ENCODE measurements at regions not wholly inside any gene's neighbourhood (a gene's known extent, or its start where the extent isn't known, plus 50 kb on each side); places are given as distances from the start of the nearest gene placed in this dataset.

DNA sequence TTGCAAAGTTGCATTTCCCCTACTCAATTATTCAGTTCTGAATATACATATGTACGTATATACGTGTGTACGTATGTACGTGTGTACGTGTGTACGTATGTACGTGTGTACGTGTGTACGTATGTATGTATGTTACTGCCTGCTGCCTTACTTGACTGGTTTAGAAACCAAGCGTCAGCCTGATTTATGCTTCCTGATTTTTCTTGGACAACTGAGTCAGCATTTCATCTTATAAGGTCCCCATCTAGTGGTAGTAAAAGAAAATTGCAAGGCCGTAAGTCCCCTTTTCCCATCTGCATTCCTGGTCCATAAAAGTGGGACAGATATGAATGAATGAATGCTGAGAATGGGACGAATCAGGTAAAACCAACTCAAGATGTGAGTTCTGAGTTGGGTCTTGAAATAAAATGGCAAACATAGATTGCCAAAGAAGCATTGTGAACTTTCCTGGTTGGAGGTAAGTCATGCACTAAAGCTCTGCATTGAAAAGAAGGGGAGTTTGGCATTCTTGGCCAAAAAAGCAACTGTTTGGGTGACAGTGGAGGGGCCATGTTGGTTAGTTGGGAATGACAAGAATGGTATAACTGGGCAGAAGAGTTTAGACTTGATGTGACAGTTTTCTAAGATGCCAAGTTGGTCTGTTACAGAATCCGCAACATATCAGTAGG is 76.4 kb upstream of the DNAH14 start:
- no peaks in the 10 kb centered on the region for H3K27me3 ChIP-seq (ENCODE audit: insufficient read depth, low read depth)
- no peak overlapping the region for H3K4me2 ChIP-seq
- peak in 1 of 2 experiments; percentile 12 for DNase-seq
- H2AFZ ChIP-seq: no peak overlapping the region
- ChIA-PET POLR2A (ENCODE audit: unreplicated experiment) (no interaction called here), CTCF (interaction anchor here (0.6 to 2.3 kb wide), 4 partner anchors 274 to 479 kb away, joined by 3 to 7 read pairs (median 4); no protein-coding TSS in a partner anchor)
- no peak overlapping the region for H3K27ac ChIP-seq
- H3K36me3 ChIP-seq (ENCODE audit: low read depth): no peaks in the 10 kb centered on the region
- no peak overlapping the region for H3K4me3 ChIP-seq
- H3K9me3 ChIP-seq (ENCODE audit: insufficient read depth, low read depth): no peaks in the 10 kb centered on the region
- no peaks in the 10 kb centered on the region for H3K4me1 ChIP-seq (replicated peaks; ENCODE audit: insufficient read depth)
- no peaks in the 10 kb centered on the region; the same call in 1 of the 2 replicates for H3K9me2 ChIP-seq (ENCODE audit: insufficient read depth)
- TF ChIP-seq, protein P1, sequence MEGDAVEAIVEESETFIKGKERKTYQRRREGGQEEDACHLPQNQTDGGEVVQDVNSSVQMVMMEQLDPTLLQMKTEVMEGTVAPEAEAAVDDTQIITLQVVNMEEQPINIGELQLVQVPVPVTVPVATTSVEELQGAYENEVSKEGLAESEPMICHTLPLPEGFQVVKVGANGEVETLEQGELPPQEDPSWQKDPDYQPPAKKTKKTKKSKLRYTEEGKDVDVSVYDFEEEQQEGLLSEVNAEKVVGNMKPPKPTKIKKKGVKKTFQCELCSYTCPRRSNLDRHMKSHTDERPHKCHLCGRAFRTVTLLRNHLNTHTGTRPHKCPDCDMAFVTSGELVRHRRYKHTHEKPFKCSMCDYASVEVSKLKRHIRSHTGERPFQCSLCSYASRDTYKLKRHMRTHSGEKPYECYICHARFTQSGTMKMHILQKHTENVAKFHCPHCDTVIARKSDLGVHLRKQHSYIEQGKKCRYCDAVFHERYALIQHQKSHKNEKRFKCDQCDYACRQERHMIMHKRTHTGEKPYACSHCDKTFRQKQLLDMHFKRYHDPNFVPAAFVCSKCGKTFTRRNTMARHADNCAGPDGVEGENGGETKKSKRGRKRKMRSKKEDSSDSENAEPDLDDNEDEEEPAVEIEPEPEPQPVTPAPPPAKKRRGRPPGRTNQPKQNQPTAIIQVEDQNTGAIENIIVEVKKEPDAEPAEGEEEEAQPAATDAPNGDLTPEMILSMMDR (conservative IDR thresholded peaks at IDR 0.05): peak; percentile 88
- no peak for TF ChIP-seq EZH2 (IDR thresholded peaks at IDR 0.05; ENCODE audit: low read depth)
- intact Hi-C loops (cut with micrococcal nuclease; ENCODE audit: unreplicated experiment): loop anchor here (1.0 to 10.0 kb wide), 3 partner anchors 69 to 737 kb away; partner anchors contain the start of gene WDR26
- no peaks in the 10 kb centered on the region for H4K20me1 ChIP-seq (ENCODE audit: insufficient read depth)
- BruUV-seq (replicated peaks): no TSS peak
- no peaks in the 10 kb centered on the region for H3K79me2 ChIP-seq (ENCODE audit: low read depth)
- H3F3A ChIP-seq (ENCODE audit: insufficient read depth, low read depth): no peaks in the 10 kb centered on the region

DNA sequence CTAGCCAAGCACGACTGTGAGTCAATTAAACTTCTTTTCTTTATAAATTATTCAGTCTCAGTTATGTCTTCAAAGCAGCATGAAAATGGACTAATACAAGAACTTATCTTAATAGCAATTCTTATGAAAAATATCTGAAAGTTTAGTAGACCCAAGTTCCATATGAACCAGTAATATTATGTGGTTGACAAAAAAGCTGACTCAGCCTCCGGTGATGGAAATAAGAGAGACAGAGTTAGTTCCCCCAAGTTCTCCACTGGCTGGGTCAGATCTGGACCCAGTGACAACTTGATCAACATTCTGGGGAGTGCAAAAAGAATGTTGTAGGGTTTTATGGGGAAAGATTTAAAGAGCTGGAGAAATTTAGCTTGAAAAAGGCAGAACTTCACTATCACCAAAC is 72.5 kb upstream of the DNAH14 start:
- no peaks in the 10 kb centered on the region; the same call in 1 of the 2 replicates for H3K9me2 ChIP-seq (ENCODE audit: insufficient read depth)
- no peaks in the 10 kb centered on the region for H3K4me1 ChIP-seq (replicated peaks; ENCODE audit: insufficient read depth)
- CTCF ChIA-PET: interaction anchor here (1.1 kb wide), 1 partner anchor 66 kb away, joined by 3 read pairs; no protein-coding TSS in a partner anchor
- no peaks in the 10 kb centered on the region for H4K20me1 ChIP-seq (ENCODE audit: insufficient read depth)
- H3K9me3 ChIP-seq (ENCODE audit: insufficient read depth, low read depth): no peaks in the 10 kb centered on the region
- no peak overlapping the region for H2AFZ ChIP-seq
- H3K27ac ChIP-seq: no peak overlapping the region
- no TSS peak for BruUV-seq (replicated peaks)
- DNase-seq: no peak
- intact Hi-C loops (cut with micrococcal nuclease; ENCODE audit: unreplicated experiment): loop anchor here (10.0 kb wide), 1 partner anchor 422 kb away; the partner anchor contains the start of gene WDR26
- POLR2A ChIA-PET (ENCODE audit: unreplicated experiment): no interaction called here
- H3K79me2 ChIP-seq (ENCODE audit: low read depth): no peaks in the 10 kb centered on the region
- TF ChIP-seq, protein P1 (conservative IDR thresholded peaks at IDR 0.05): no peak
- no peak for TF ChIP-seq EZH2 (IDR thresholded peaks at IDR 0.05; ENCODE audit: low read depth)
- H3F3A ChIP-seq (ENCODE audit: insufficient read depth, low read depth): no peaks in the 10 kb centered on the region
- H3K27me3 ChIP-seq (ENCODE audit: insufficient read depth, low read depth): no peaks in the 10 kb centered on the region
- H3K36me3 ChIP-seq (ENCODE audit: low read depth): no peaks in the 10 kb centered on the region
- no peak overlapping the region for H3K4me2 ChIP-seq
- H3K4me3 ChIP-seq: no peak overlapping the region

DNA sequence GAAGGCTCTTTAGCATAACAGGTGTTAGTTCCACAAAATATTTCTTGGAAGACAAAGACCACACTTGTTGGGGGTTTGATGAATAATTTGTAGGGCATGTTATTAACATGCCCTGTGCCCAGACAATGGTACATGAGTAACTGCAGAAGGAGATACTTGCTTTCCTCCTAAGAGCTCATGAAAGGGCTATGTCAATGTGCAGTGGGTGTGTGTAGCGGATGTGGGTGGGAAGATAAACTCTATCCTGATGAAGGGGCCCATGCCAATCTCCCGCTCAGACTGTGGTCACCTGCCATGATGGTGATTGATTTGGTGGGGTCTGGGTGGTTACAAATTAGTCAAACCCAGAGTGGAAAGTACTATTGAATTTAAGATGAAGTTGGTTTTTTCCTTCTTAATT is 69.8 kb upstream of the DNAH14 start:
- Histone ChIP-seq H3K4me3 (no peak overlapping the region), H3K9me2 (ENCODE audit: insufficient read depth) (no peaks in the 10 kb centered on the region; the same call in 1 of the 2 replicates), H3K27ac (no peak overlapping the region), H3K4me1 (replicated peaks; ENCODE audit: insufficient read depth) (no peaks in the 10 kb centered on the region), H3K9me3 (ENCODE audit: insufficient read depth, low read depth) (no peaks in the 10 kb centered on the region; the same call in 1 of the 2 replicates), H3K27me3 (ENCODE audit: insufficient read depth, low read depth) (no peaks in the 10 kb centered on the region), H3F3A (ENCODE audit: insufficient read depth, low read depth) (no peaks in the 10 kb centered on the region), H2AFZ (no peak overlapping the region), H4K20me1 (ENCODE audit: insufficient read depth) (no peaks in the 10 kb centered on the region), H3K36me3 (ENCODE audit: low read depth) (no peaks in the 10 kb centered on the region), H3K4me2 (no peak overlapping the region), H3K79me2 (ENCODE audit: low read depth) (no peaks in the 10 kb centered on the region)
- DNase-seq: no peak
- POLR2A ChIA-PET (ENCODE audit: unreplicated experiment): no interaction called here
- CTCF ChIA-PET: no interaction called here
- intact Hi-C loops (cut with micrococcal nuclease; ENCODE audit: unreplicated experiment): loop anchor here (10.0 kb wide), 1 partner anchor 425 kb away; the partner anchor contains the start of gene WDR26
- no TSS peak for BruUV-seq (replicated peaks)
- no peak for TF ChIP-seq EZH2 (IDR thresholded peaks at IDR 0.05; ENCODE audit: low read depth)
- TF ChIP-seq, protein P1 (conservative IDR thresholded peaks at IDR 0.05): no peak
